ENCODE measurements at regions not wholly inside any gene's neighbourhood (a gene's known extent, or its start where the extent isn't known, plus 50 kb on each side); places are given as distances from the start of the nearest gene placed in this dataset.
A peak's percentile ranks its signal among the peaks of the same experiment; 100 is the strongest.
"Not testable (repeated sequence)": the region's sequence is repeated elsewhere in the genome, so short reads cannot be mapped to it uniquely, and the experiment has no call there.

- H3K36me3 ChIP-seq (ENCODE audit: control insufficient read depth in 2 of 2, insufficient read depth in 1 of 2, low read length in 2 of 2); H3K27ac ChIP-seq (ENCODE audit: extremely low read depth, low read depth, low read length); H3K4me3 ChIP-seq (ENCODE audit: low read depth, low read length); H3K9me3 ChIP-seq (ENCODE audit: control insufficient read depth, insufficient read depth, low read depth, low read length); POLR2A ChIA-PET; H3K4me1 ChIP-seq (ENCODE audit: control insufficient read depth, insufficient read depth, low read length): not testable (repeated sequence)
- CTCF ChIA-PET: interaction anchor here (4.0 kb wide), 1 partner anchor 106 kb away, joined by 11 read pairs; no protein-coding TSS in a partner anchor
- peak; percentile 98 for TF ChIP-seq ZNF146 (tag by site-specific recombination; IDR thresholded peaks at IDR 0.05)
- TF ChIP-seq, protein P1, sequence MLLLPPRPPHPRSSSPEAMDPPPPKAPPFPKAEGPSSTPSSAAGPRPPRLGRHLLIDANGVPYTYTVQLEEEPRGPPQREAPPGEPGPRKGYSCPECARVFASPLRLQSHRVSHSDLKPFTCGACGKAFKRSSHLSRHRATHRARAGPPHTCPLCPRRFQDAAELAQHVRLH (tag by site-specific recombination; IDR thresholded peaks at IDR 0.05): 0 out of 2 replicates have a peak, but pooled peaks have one; percentile 24
Observed at GRCh38 chr1:19019288-19019687, 62.8 kb upstream of the IFFO2 start.

GRCh38 chr1:19015476-19015875 lies 59.0 kb upstream of the IFFO2 start:
- Histone ChIP-seq H3K27ac (ENCODE audit: extremely low read depth, low read depth, low read length) (no peak overlapping the region), H3K36me3 (ENCODE audit: control insufficient read depth in 2 of 2, insufficient read depth in 1 of 2, low read length in 2 of 2) (no peaks in the 10 kb centered on the region), H3K9me3 (ENCODE audit: control insufficient read depth, insufficient read depth, low read depth, low read length) (no peaks in the 10 kb centered on the region), H3K4me1 (ENCODE audit: control insufficient read depth, insufficient read depth, low read length) (peaks cover 2% of the 10 kb centered on the region; the same call in 1 of the 2 replicates), H3K4me3 (ENCODE audit: low read depth, low read length) (no peak overlapping the region)
- no peak for TF ChIP-seq ZNF211 (tag by site-specific recombination; IDR thresholded peaks at IDR 0.05; ENCODE audit: low read depth)
- no peak for TF ChIP-seq ZNF2 (tag by site-specific recombination; IDR thresholded peaks at IDR 0.05)
- peak; percentile 72 for TF ChIP-seq ZFHX2 (tag by site-specific recombination; conservative IDR thresholded peaks at IDR 0.05)
- no peak for TF ChIP-seq SP3 (tag by site-specific recombination; IDR thresholded peaks at IDR 0.05)
- TF ChIP-seq ZNF837 (tag by site-specific recombination; IDR thresholded peaks at IDR 0.05): no peak
- no peak for TF ChIP-seq ZNF747 (tag by site-specific recombination; IDR thresholded peaks at IDR 0.05)
- no peak for TF ChIP-seq ZNF654 (tag by site-specific recombination; IDR thresholded peaks at IDR 0.05; ENCODE audit: low read depth)
- TF ChIP-seq EGR2 (tag by site-specific recombination; IDR thresholded peaks at IDR 0.05; ENCODE audit: low read depth): peak; percentile 68
- TF ChIP-seq ZNF202 (tag by site-specific recombination; IDR thresholded peaks at IDR 0.05; ENCODE audit: borderline replicate concordance): no peak
- no peak for TF ChIP-seq KLF16 (tag by site-specific recombination; IDR thresholded peaks at IDR 0.05)
- TF ChIP-seq SCRT1 (tag by site-specific recombination; IDR thresholded peaks at IDR 0.05; ENCODE audit: borderline replicate concordance): no peak
- TF ChIP-seq ZNF600 (tag by site-specific recombination; IDR thresholded peaks at IDR 0.05): no peak
- TF ChIP-seq ZNF335 (tag by site-specific recombination; conservative IDR thresholded peaks at IDR 0.05): no peak
- CTCF ChIA-PET: interaction anchor here (0.6 to 4.0 kb wide), 2 partner anchors 17 to 102 kb away, joined by 3 to 11 read pairs; no protein-coding TSS in a partner anchor
- POLR2A ChIA-PET: no interaction called here

- no peak for TF ChIP-seq ZNF623 (tag by site-specific recombination; IDR thresholded peaks at IDR 0.05)
- TF ChIP-seq ZFHX2 (tag by site-specific recombination; conservative IDR thresholded peaks at IDR 0.05): no peak
- ChIA-PET CTCF (interaction anchor here (1.2 kb wide), 1 partner anchor 102 kb away, joined by 3 read pairs; no protein-coding TSS in a partner anchor), POLR2A (no interaction called here)
- Histone ChIP-seq H3K36me3 (ENCODE audit: control insufficient read depth in 2 of 2, insufficient read depth in 1 of 2, low read length in 2 of 2) (no peaks in the 10 kb centered on the region), H3K9me3 (ENCODE audit: control insufficient read depth, insufficient read depth, low read depth, low read length) (no peaks in the 10 kb centered on the region), H3K4me3 (ENCODE audit: low read depth, low read length) (no peak overlapping the region), H3K27ac (ENCODE audit: extremely low read depth, low read depth, low read length) (no peak overlapping the region), H3K4me1 (ENCODE audit: control insufficient read depth, insufficient read depth, low read length) (peaks cover 2% of the 10 kb centered on the region; the same call in 1 of the 2 replicates)
Observed at GRCh38 chr1:19014765-19015164, 58.3 kb upstream of the IFFO2 start.

- Histone ChIP-seq H3K4me3 (ENCODE audit: low read depth, low read length) (no peak overlapping the region), H3K27ac (ENCODE audit: extremely low read depth, low read depth, low read length) (no peak overlapping the region), H3K9me3 (ENCODE audit: control insufficient read depth, insufficient read depth, low read depth, low read length) (no peaks in the 10 kb centered on the region), H3K36me3 (ENCODE audit: control insufficient read depth in 2 of 2, insufficient read depth in 1 of 2, low read length in 2 of 2) (no peaks in the 10 kb centered on the region), H3K4me1 (ENCODE audit: control insufficient read depth, insufficient read depth, low read length) (peaks cover 2% of the 10 kb centered on the region; the same call in 1 of the 2 replicates)
- ChIA-PET POLR2A (no interaction called here), CTCF (interaction anchor here (1.2 kb wide), 1 partner anchor 101 kb away, joined by 3 read pairs; no protein-coding TSS in a partner anchor)
- TF ChIP-seq, protein P2, sequence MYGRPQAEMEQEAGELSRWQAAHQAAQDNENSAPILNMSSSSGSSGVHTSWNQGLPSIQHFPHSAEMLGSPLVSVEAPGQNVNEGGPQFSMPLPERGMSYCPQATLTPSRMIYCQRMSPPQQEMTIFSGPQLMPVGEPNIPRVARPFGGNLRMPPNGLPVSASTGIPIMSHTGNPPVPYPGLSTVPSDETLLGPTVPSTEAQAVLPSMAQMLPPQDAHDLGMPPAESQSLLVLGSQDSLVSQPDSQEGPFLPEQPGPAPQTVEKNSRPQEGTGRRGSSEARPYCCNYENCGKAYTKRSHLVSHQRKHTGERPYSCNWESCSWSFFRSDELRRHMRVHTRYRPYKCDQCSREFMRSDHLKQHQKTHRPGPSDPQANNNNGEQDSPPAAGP (tag by site-specific recombination; IDR thresholded peaks at IDR 0.05): peak; percentile 34; the same call in 1 of the 2 replicates
- no peak for TF ChIP-seq HOXC10 (CRISPR knock-in tag; IDR thresholded peaks at IDR 0.05)
Observed at GRCh38 chr1:19013826-19014548, 57.5 kb upstream of the IFFO2 start.

All from HEK293 (cell line).